COLO668 (cell line): ENCODE measurements at regions not wholly inside any gene's neighbourhood (a gene's known extent, or its start where the extent isn't known, plus 50 kb on each side); places are given as distances from the start of the nearest gene placed in this dataset.

Experiments used
- DNase-seq: peaks from one replicate; lab custom pipeline; 2025; ENCODE audit not compliant: unreplicated experiment; lab: John Stamatoyannopoulos, UW

- no peak for DNase-seq
These were observed 451.5 kb upstream of the FAM241A start for GRCh38 chr4:111693758-111694157.

GRCh38 chr4:111695677-111696076, 449.6 kb upstream of the FAM241A start:
- no peak for DNase-seq

GRCh38 chr4:111696505-111696904, 448.7 kb upstream of the FAM241A start:
- DNase-seq = no peak

GRCh38 chr4:111697176-111697942, 447.9 kb upstream of the FAM241A start:
- DNase-seq = no peak

GRCh38 chr4:111698361-111698760, 446.9 kb upstream of the FAM241A start:
- DNase-seq = no peak

- DNase-seq = no peak
These were observed 446.1 kb upstream of the FAM241A start for GRCh38 chr4:111699165-111699564.

- DNase-seq = no peak
These were observed 444.2 kb upstream of the FAM241A start for GRCh38 chr4:111701102-111701501.

DNA sequence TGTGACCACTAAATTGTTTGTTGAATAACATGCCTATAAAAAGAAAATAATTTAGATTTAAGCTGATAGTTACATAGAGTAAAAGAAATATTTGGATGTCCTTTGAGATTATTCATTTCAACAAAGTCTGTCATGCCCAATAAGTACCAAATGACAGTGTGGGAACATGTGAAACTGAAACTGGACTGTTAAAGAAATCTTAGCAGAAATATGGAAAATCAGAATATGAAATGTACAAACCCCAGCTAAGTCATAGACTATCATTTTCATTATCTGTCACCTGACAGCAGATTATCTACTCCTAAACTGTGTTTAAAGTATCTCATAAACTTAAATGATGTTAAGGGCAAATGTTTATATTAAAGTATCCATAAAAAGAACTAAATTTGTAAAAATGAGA, 437.8 kb upstream of the FAM241A start:
- no peak for DNase-seq

GRCh38 chr4:111712093-111712677, 433.1 kb upstream of the FAM241A start:
- DNase-seq = no peak

- no peak for DNase-seq
These were observed 432.0 kb upstream of the FAM241A start for GRCh38 chr4:111713276-111713675.

- DNase-seq = no peak
These were observed 427.3 kb upstream of the FAM241A start for GRCh38 chr4:111717921-111718320.

GRCh38 chr4:111718763-111719559, 426.3 kb upstream of the FAM241A start:
- no peak for DNase-seq

- no peak for DNase-seq
These were observed 424.4 kb upstream of the FAM241A start for GRCh38 chr4:111720866-111721265.

GRCh38 chr4:111722213-111722720, 423.0 kb upstream of the FAM241A start:
- DNase-seq = no peak

DNA sequence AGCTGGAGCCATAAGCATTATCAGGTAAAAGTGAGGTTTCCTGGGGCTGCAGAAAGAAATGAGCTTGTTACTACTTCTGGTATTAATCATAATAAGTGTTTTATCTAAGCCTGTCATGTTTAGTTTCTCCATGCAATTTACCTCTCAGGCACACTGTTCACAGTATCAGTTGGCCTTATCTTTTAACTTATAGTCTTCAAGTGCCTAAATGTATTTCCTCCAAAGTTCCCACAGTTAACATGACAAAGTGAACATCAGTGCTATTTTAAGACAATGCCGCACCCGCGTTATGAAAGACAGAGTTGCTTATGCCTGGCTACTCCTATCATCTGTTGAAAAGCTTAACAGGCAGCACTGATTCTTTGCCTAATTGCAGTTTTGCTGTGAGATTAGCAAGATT, 408.7 kb upstream of the FAM241A start:
- DNase-seq = no peak

GRCh38 chr4:111744847-111745246, 400.4 kb upstream of the FAM241A start:
- no peak for DNase-seq

GRCh38 chr4:111748157-111748556, 397.1 kb upstream of the FAM241A start:
- no peak for DNase-seq

- no peak for DNase-seq
These were observed 391.3 kb upstream of the FAM241A start for GRCh38 chr4:111754003-111754402.

- no peak for DNase-seq
These were observed 389.7 kb upstream of the FAM241A start for GRCh38 chr4:111755571-111755970.

- DNase-seq = no peak
These were observed 383.7 kb upstream of the FAM241A start for GRCh38 chr4:111761531-111761930.

DNA sequence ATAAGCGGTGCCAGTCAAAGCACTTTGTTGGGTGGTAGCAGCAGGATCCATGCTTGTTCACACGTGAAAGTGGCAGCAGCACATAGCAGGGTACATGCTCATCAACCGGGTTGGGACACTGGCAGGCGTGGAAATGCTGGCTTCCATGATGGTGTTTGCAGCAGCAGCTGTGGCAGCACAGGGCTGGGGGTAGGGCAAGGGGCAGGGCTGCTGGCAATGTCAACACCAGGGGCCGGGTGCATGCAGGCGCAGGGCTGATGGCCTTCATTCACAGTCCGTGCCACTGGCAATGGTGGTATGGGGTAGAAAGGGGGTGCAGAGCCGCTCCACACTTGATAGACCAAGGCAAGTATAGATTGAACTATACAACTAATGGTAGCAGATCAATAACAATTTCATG, 374.7 kb upstream of the FAM241A start:
- no peak for DNase-seq

DNA sequence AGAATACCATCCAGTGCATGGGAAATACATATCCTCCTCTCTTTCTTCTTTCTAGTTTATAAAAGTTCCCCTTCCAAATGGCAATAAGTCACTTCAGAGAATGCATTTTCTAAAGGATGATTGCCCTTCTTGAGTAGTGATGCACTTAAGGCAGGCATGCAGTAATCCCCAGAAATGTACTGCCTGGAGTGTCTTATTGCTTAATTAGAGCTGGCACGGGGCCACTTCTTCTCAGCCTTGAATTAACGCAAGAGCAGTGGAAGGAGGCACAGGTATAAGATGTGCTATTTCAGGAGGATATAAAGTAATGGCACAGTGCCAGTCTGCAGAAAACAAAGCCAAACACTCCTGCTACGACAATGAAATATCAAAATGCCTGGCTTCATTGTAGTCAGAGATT, 371.4 kb upstream of the FAM241A start:
- no peak for DNase-seq
